ENCODE measurements at regions not wholly inside any gene's neighbourhood (a gene's known extent, or its start where the extent isn't known, plus 50 kb on each side); places are given as distances from the start of the nearest gene placed in this dataset.

DNA sequence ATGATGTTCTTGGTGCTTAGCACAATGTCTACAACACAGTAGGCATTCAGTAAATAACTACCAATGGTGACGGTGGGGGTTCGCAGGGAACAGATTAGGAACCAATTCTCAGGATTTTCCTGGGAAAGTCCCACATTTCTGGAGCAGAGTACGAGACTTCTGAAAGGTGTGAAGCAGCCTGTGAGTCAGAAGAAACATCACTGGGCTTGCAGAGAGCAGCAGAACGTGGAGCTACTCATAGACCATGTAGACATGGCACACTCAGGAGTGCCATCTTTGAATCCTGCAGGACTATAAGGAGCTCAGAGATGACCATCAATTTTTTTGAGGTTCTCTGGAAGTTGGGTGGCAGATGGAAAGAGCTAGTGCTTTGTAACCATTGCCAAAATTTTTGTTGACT lies 106.6 kb upstream of the ANKRD55 start:
- TF ChIP-seq, protein P1, sequence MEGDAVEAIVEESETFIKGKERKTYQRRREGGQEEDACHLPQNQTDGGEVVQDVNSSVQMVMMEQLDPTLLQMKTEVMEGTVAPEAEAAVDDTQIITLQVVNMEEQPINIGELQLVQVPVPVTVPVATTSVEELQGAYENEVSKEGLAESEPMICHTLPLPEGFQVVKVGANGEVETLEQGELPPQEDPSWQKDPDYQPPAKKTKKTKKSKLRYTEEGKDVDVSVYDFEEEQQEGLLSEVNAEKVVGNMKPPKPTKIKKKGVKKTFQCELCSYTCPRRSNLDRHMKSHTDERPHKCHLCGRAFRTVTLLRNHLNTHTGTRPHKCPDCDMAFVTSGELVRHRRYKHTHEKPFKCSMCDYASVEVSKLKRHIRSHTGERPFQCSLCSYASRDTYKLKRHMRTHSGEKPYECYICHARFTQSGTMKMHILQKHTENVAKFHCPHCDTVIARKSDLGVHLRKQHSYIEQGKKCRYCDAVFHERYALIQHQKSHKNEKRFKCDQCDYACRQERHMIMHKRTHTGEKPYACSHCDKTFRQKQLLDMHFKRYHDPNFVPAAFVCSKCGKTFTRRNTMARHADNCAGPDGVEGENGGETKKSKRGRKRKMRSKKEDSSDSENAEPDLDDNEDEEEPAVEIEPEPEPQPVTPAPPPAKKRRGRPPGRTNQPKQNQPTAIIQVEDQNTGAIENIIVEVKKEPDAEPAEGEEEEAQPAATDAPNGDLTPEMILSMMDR (IDR thresholded peaks at IDR 0.05; ENCODE audit: low read depth, low read length): no peak
- H3K4me3 ChIP-seq (replicated peaks in 1 of 2; ENCODE audit: low read depth in 2 of 2, low read length in 2 of 2): no peak overlapping the region
- peak in 1 of 2 donors; percentile 22 for DNase-seq (ENCODE audit: low read depth in 2 of 2)

DNA sequence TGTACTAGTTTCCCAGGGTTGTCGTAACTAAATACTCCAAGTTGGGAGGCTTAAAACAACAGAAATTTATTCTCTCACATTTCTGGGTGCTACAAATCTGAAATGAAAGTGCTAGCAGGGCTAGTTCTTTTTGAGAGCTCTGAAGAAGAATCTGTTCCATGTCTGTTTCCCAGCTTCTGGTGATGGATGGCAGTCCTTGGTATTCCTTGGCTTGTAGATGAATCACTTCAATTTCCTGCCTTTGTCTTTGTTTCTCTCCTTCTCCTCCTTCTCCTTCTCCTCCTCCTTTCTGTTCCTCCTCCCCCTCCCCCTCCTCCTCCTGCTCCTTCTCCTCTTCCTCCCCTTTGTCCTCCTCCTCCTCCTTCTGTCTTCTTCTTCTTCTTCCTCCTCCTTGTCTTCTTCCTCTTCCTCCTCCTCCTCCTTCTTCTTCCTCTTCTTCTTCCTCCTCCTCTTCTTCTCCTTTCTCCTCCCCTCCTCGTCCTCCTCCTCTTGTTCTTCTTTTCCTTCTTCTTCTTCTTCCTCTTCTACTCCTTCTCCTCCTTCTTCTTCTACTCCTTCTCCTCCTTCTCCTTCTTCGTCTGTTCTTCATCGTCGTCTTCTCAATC lies 104.7 kb upstream of the ANKRD55 start:
- DNase-seq (ENCODE audit: low read depth in 2 of 2): peak in 1 of 2 donors; percentile 16
- TF ChIP-seq, protein P1 (IDR thresholded peaks at IDR 0.05; ENCODE audit: low read depth, low read length): no peak
- H3K4me3 ChIP-seq (replicated peaks in 1 of 2; ENCODE audit: low read depth in 2 of 2, low read length in 2 of 2): no peak overlapping the region

DNA sequence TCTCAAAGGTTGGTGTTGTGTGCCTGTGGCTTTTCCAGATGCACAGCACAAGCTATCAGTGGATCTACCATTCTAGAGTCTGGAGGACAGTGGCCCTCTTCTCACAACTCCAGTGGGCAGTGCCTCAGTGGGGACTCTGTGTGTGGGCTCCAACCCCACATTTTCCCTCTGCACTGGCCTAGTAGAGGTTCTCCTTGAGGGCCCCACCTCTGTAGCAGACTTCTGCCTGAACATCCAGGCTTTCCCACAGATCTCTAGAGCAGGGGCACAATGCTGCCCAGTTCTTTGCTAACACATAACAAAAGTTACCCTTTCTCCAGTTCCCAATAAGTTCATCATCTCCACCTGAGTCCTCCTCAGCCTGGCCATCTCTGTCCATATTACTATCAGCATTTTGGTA lies 102.1 kb upstream of the ANKRD55 start:
- DNase-seq (ENCODE audit: low read depth in 2 of 2): no peak
- no peak overlapping the region for H3K4me3 ChIP-seq (replicated peaks in 1 of 2; ENCODE audit: low read depth in 2 of 2, low read length in 2 of 2)
- TF ChIP-seq, protein P1 (IDR thresholded peaks at IDR 0.05; ENCODE audit: low read depth, low read length): no peak

DNA sequence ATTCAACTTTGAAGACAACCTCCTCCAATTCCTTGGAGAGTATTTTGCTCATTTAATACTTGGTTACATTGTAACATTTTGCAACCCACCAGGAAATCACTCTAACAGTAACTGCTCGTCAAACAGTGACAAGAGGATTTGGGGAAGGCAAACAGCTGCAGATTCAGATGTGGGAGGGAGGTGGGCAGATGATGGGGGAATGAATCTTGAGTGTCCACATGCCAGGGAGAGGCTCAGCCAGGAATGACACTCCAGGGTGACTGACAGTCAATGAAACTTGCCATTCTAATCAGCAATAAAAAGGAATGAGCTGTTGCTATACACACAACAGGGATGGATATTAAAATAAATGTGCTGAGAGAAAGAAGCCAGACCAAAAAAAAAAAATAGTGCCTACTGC lies 97.7 kb upstream of the ANKRD55 start:
- TF ChIP-seq, protein P1 (IDR thresholded peaks at IDR 0.05; ENCODE audit: low read depth, low read length): no peak
- DNase-seq (ENCODE audit: low read depth in 2 of 2): no peak
- H3K4me3 ChIP-seq (replicated peaks in 1 of 2; ENCODE audit: low read depth in 2 of 2, low read length in 2 of 2): no peak overlapping the region

DNA sequence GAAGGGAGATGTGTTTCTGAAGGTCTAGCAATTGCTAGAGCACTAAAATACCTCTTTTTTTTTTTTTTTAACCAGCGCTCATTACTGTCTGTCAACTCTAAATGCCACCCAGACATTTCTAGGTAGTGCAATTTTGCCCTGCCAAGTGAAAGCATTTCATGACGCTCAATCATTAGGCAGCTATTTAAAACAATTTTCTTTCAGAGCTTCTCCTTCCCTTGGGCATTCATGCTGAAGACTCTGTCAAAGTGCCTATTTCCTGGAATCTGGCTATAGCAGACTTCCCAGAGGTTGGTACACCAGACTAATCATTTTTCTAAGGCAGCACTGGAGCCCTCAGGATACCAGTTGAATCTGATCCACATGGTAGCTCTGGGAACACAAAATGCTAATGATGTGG lies 97.0 kb upstream of the ANKRD55 start:
- TF ChIP-seq, protein P1 (IDR thresholded peaks at IDR 0.05; ENCODE audit: low read depth, low read length): no peak
- H3K4me3 ChIP-seq (replicated peaks in 1 of 2; ENCODE audit: low read depth in 2 of 2, low read length in 2 of 2): no peak overlapping the region
- no peak for DNase-seq (ENCODE audit: low read depth in 2 of 2)

DNA sequence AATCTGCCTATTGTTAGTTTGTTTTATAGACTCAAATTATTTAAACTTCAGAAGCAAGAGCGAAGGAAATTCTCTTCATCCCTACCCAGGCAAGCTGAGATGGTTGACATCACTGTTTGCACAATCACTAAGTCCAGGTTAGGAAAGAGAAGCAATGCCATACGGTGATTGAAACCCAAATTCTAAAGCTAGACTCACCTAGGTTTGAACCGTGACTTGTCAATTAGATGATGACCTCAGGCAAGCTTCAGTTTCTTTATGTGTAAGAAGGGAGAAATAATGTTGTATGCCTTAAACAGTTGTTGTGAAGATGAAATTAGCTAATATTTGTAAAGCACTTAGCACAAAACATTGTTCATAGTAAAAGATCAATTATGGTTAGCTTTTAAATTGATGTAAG lies 96.5 kb upstream of the ANKRD55 start:
- H3K4me3 ChIP-seq (replicated peaks in 1 of 2; ENCODE audit: low read depth in 2 of 2, low read length in 2 of 2): no peak overlapping the region
- TF ChIP-seq, protein P1 (IDR thresholded peaks at IDR 0.05; ENCODE audit: low read depth, low read length): no peak
- DNase-seq (ENCODE audit: low read depth in 2 of 2): no peak
